ENCODE measurements at regions not wholly inside any gene's neighbourhood (a gene's known extent, or its start where the extent isn't known, plus 50 kb on each side); places are given as distances from the start of the nearest gene placed in this dataset.

GRCh38 chr1:229207916-229208315 lies 63.0 kb upstream of the RAB4A start:
- TF ChIP-seq EZH2 (optimal IDR thresholded peaks at IDR 0.05; ENCODE audit: low read depth, low read length), result no peak
- no peak for TF ChIP-seq EZH2phosphoT487 (IDR thresholded peaks at IDR 0.05; ENCODE audit: low read length)
- TF ChIP-seq, protein P1, sequence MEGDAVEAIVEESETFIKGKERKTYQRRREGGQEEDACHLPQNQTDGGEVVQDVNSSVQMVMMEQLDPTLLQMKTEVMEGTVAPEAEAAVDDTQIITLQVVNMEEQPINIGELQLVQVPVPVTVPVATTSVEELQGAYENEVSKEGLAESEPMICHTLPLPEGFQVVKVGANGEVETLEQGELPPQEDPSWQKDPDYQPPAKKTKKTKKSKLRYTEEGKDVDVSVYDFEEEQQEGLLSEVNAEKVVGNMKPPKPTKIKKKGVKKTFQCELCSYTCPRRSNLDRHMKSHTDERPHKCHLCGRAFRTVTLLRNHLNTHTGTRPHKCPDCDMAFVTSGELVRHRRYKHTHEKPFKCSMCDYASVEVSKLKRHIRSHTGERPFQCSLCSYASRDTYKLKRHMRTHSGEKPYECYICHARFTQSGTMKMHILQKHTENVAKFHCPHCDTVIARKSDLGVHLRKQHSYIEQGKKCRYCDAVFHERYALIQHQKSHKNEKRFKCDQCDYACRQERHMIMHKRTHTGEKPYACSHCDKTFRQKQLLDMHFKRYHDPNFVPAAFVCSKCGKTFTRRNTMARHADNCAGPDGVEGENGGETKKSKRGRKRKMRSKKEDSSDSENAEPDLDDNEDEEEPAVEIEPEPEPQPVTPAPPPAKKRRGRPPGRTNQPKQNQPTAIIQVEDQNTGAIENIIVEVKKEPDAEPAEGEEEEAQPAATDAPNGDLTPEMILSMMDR (IDR thresholded peaks at IDR 0.05; ENCODE audit: low read length), result no peak
- no peaks in the 10 kb centered on the region for H3K79me2 ChIP-seq (ENCODE audit: low read length)
- no peaks in the 10 kb centered on the region for H3K27me3 ChIP-seq (replicated peaks; ENCODE audit: insufficient read depth, low read length)
- no peaks in the 10 kb centered on the region for H3K9me2 ChIP-seq (replicated peaks; ENCODE audit: insufficient read depth, low read length)
- DNase-seq, result no peak
- no peak overlapping the region for H3K4me3 ChIP-seq (ENCODE audit: low read length)
- H3F3A ChIP-seq (ENCODE audit: insufficient read depth, low read length), result no peaks in the 10 kb centered on the region
- no peaks in the 10 kb centered on the region for H3K9me3 ChIP-seq (replicated peaks; ENCODE audit: insufficient read depth, low read length)
- H3K9ac ChIP-seq (ENCODE audit: low read length), result no peak overlapping the region
- H3K4me2 ChIP-seq (ENCODE audit: low read depth, low read length), result no peak overlapping the region
- no peaks in the 10 kb centered on the region for H4K20me1 ChIP-seq (ENCODE audit: insufficient read depth, low read length)
- no peak overlapping the region for H2AFZ ChIP-seq (ENCODE audit: low read length)
- H3K36me3 ChIP-seq (replicated peaks; ENCODE audit: insufficient read depth, low read length), result no peaks in the 10 kb centered on the region
- H3K27ac ChIP-seq (ENCODE audit: low read length), result no peak overlapping the region
- H3K4me1 ChIP-seq (ENCODE audit: low read length), result no peaks in the 10 kb centered on the region

- Histone ChIP-seq H3K36me3 (replicated peaks; ENCODE audit: insufficient read depth, low read length) (no peaks in the 10 kb centered on the region), H3K4me2 (ENCODE audit: low read depth, low read length) (no peak overlapping the region), H3K27me3 (replicated peaks; ENCODE audit: insufficient read depth, low read length) (no peaks in the 10 kb centered on the region), H4K20me1 (ENCODE audit: insufficient read depth, low read length) (no peaks in the 10 kb centered on the region), H3K9me2 (replicated peaks; ENCODE audit: insufficient read depth, low read length) (no peaks in the 10 kb centered on the region), H3K4me1 (ENCODE audit: low read length) (no peaks in the 10 kb centered on the region), H3K4me3 (ENCODE audit: low read length) (no peak overlapping the region), H3K9ac (ENCODE audit: low read length) (no peak overlapping the region), H3K79me2 (ENCODE audit: low read length) (no peaks in the 10 kb centered on the region), H2AFZ (ENCODE audit: low read length) (no peak overlapping the region), H3K27ac (ENCODE audit: low read length) (no peak overlapping the region), H3F3A (ENCODE audit: insufficient read depth, low read length) (no peaks in the 10 kb centered on the region), H3K9me3 (replicated peaks; ENCODE audit: insufficient read depth, low read length) (no peaks in the 10 kb centered on the region)
- no peak for DNase-seq
- TF ChIP-seq EZH2phosphoT487 (IDR thresholded peaks at IDR 0.05; ENCODE audit: low read length), result no peak
- TF ChIP-seq, protein P1 (IDR thresholded peaks at IDR 0.05; ENCODE audit: low read length), result no peak
- no peak for TF ChIP-seq EZH2 (optimal IDR thresholded peaks at IDR 0.05; ENCODE audit: low read depth, low read length)
These were observed 62.4 kb upstream of the RAB4A start for GRCh38 chr1:229208481-229208880.

- Histone ChIP-seq H3K9me3 (replicated peaks; ENCODE audit: insufficient read depth, low read length) (no peaks in the 10 kb centered on the region), H3K4me2 (ENCODE audit: low read depth, low read length) (no peak overlapping the region), H3K9ac (ENCODE audit: low read length) (no peak overlapping the region), H3F3A (ENCODE audit: insufficient read depth, low read length) (no peaks in the 10 kb centered on the region), H2AFZ (ENCODE audit: low read length) (no peak overlapping the region), H3K27me3 (replicated peaks; ENCODE audit: insufficient read depth, low read length) (no peaks in the 10 kb centered on the region), H3K36me3 (replicated peaks; ENCODE audit: insufficient read depth, low read length) (no peaks in the 10 kb centered on the region), H3K27ac (ENCODE audit: low read length) (no peak overlapping the region), H4K20me1 (ENCODE audit: insufficient read depth, low read length) (no peaks in the 10 kb centered on the region), H3K4me1 (ENCODE audit: low read length) (no peaks in the 10 kb centered on the region), H3K4me3 (ENCODE audit: low read length) (no peak overlapping the region), H3K9me2 (replicated peaks; ENCODE audit: insufficient read depth, low read length) (no peaks in the 10 kb centered on the region), H3K79me2 (ENCODE audit: low read length) (no peaks in the 10 kb centered on the region)
- TF ChIP-seq EZH2 (optimal IDR thresholded peaks at IDR 0.05; ENCODE audit: low read depth, low read length) (no peak), EZH2phosphoT487 (IDR thresholded peaks at IDR 0.05; ENCODE audit: low read length) (no peak)
- TF ChIP-seq, protein P1 (IDR thresholded peaks at IDR 0.05; ENCODE audit: low read length), result no peak
- DNase-seq, result no peak
These were observed 61.5 kb upstream of the RAB4A start for GRCh38 chr1:229209386-229209785.
